ENCODE measurements at regions not wholly inside any gene's neighbourhood (a gene's known extent, or its start where the extent isn't known, plus 50 kb on each side); places are given as distances from the start of the nearest gene placed in this dataset.

DNA sequence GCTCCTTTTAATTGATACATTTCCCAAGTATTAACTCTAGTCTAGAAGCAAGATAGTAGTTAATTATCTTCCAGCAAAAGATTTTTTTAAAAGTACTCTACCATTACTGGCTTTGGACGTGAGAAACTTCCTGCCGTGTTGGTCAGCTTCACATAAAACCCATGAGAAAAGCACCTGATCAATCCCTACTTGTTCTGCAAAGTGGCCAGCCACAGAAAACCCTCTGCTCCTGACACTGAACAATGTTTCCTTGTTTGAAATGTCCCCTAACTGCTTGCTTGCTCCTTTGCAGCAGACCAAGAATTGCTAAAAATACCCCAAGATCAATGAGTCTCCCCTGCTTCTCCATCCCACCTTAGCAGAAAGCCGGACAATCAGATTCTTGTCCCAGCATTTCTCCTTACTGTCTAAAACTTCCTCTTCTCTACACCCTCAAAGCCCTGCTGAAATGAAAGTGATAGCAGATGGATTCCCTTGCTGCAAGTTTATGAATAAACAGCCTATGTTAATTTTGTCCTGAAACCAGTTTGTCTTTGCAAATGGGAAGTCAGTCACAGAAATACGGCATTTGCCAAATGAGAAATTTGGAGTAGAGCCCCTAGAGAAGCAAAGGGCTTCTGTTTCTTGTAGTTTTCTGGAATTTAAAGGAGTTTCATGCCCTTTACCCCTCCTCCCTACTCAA lies 207.1 kb upstream of the ARHGAP20 start:
- H3K27ac Mint-ChIP-seq (ENCODE audit: unreplicated experiment), result no peak overlapping the region
- intact Hi-C loops (cut with micrococcal nuclease; ENCODE audit: unreplicated experiment), result no loop called here
- TF ChIP-seq, protein P1, sequence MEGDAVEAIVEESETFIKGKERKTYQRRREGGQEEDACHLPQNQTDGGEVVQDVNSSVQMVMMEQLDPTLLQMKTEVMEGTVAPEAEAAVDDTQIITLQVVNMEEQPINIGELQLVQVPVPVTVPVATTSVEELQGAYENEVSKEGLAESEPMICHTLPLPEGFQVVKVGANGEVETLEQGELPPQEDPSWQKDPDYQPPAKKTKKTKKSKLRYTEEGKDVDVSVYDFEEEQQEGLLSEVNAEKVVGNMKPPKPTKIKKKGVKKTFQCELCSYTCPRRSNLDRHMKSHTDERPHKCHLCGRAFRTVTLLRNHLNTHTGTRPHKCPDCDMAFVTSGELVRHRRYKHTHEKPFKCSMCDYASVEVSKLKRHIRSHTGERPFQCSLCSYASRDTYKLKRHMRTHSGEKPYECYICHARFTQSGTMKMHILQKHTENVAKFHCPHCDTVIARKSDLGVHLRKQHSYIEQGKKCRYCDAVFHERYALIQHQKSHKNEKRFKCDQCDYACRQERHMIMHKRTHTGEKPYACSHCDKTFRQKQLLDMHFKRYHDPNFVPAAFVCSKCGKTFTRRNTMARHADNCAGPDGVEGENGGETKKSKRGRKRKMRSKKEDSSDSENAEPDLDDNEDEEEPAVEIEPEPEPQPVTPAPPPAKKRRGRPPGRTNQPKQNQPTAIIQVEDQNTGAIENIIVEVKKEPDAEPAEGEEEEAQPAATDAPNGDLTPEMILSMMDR (IDR thresholded peaks at IDR 0.05; ENCODE audit: unreplicated experiment), result no peak

DNA sequence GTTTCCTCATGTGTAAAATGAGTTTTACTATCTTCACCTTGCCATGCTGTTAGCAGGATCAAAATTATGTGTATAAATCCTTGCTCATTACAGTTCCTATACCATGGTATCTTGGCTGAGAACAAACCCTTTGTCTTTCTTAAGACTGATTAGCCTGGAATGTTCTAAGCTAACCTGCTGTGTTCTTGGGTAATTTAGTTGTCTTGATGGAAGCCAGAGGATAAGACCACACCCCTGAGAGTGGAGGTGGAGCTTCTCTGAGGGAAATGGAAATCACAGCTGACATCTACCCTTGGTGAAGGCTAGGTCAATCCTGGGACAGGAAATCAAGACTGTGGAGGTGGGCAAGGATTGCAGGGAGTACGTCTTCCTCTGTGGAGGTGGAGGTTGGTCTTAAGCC lies 206.1 kb upstream of the ARHGAP20 start:
- Mint-ChIP-seq H3K4me3 (ENCODE audit: low read depth, unreplicated experiment) (no peak overlapping the region), H3K27ac (ENCODE audit: unreplicated experiment) (no peak overlapping the region), H3K4me1 (ENCODE audit: low read depth, unreplicated experiment) (no peaks in the 10 kb centered on the region), H3K36me3 (ENCODE audit: insufficient read depth, unreplicated experiment) (no peaks in the 10 kb centered on the region), H3K27me3 (ENCODE audit: unreplicated experiment) (no peaks in the 10 kb centered on the region), H3K9me3 (ENCODE audit: low read depth, unreplicated experiment) (no peaks in the 10 kb centered on the region)
- no peak for DNase-seq
- no TSS peak for BruUV-seq (replicated peaks)
- TF ChIP-seq, protein P1 (IDR thresholded peaks at IDR 0.05; ENCODE audit: unreplicated experiment), result no peak
- intact Hi-C loops (cut with micrococcal nuclease; ENCODE audit: unreplicated experiment), result no loop called here
- CTCF ChIA-PET, result no interaction called here

More for the DNA sequence above, 207.1 kb upstream of the ARHGAP20 start:
- H3K4me3 Mint-ChIP-seq (ENCODE audit: low read depth, unreplicated experiment), result no peak overlapping the region
- no peaks in the 10 kb centered on the region for H3K36me3 Mint-ChIP-seq (ENCODE audit: insufficient read depth, unreplicated experiment)
- no TSS peak for BruUV-seq (replicated peaks)
- CTCF ChIA-PET, result no interaction called here
- H3K4me1 Mint-ChIP-seq (ENCODE audit: low read depth, unreplicated experiment), result no peaks in the 10 kb centered on the region
- DNase-seq, result no peak
- no peaks in the 10 kb centered on the region for H3K9me3 Mint-ChIP-seq (ENCODE audit: low read depth, unreplicated experiment)
- H3K27me3 Mint-ChIP-seq (ENCODE audit: unreplicated experiment), result no peaks in the 10 kb centered on the region

DNA sequence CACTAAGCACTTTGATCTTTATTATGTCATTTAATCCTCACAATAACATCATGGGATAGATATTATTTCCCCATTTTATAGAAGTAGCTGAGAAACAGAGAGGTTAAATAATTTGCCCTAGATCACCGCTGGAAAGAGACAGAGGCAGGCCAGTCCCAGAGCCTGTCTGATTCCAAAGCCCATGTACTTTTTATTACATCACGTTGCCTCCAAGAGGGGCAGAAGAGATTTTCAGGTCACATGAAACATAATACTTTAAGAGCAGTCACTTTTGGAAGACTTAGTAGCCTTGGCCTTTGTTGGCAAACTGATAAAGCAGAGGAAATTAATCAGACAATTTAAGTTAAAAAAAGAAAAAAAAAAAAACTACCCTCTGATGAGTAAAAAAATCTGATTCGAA lies 200.2 kb upstream of the ARHGAP20 start:
- BruUV-seq (replicated peaks), result no TSS peak
- no peaks in the 10 kb centered on the region for H3K27me3 Mint-ChIP-seq (ENCODE audit: unreplicated experiment)
- CTCF ChIA-PET, result no interaction called here
- TF ChIP-seq, protein P1 (IDR thresholded peaks at IDR 0.05; ENCODE audit: unreplicated experiment), result no peak
- no peaks in the 10 kb centered on the region for H3K36me3 Mint-ChIP-seq (ENCODE audit: insufficient read depth, unreplicated experiment)
- no peak overlapping the region for H3K4me3 Mint-ChIP-seq (ENCODE audit: low read depth, unreplicated experiment)
- intact Hi-C loops (cut with micrococcal nuclease; ENCODE audit: unreplicated experiment), result no loop called here
- DNase-seq, result no peak
- H3K27ac Mint-ChIP-seq (ENCODE audit: unreplicated experiment), result no peak overlapping the region
- no peaks in the 10 kb centered on the region for H3K9me3 Mint-ChIP-seq (ENCODE audit: low read depth, unreplicated experiment)
- peaks cover 20% of the 10 kb centered on the region for H3K4me1 Mint-ChIP-seq (ENCODE audit: low read depth, unreplicated experiment)

DNA sequence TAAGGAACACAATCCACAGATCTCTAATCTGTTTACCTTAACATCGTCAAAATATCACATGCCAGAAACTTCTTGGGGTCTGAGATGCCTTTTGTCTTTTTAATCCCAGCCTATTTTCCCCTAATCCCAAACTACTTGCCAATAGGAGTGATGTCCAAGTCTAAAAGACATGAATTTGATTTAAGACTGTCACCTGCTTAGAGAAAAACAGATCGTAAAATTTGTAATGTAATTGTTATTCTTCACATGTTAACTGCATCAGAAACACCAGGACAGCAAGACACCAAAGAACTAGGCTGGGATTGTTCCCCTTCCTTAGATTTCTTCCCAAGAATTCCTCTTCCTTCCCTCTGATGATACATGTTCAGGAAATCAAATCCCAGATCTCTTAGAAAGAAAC lies 198.1 kb upstream of the ARHGAP20 start:
- no peak for DNase-seq
- Mint-ChIP-seq H3K9me3 (ENCODE audit: low read depth, unreplicated experiment) (no peaks in the 10 kb centered on the region), H3K27ac (ENCODE audit: unreplicated experiment) (no peak overlapping the region), H3K36me3 (ENCODE audit: insufficient read depth, unreplicated experiment) (no peaks in the 10 kb centered on the region), H3K4me1 (ENCODE audit: low read depth, unreplicated experiment) (peaks cover 24% of the 10 kb centered on the region), H3K27me3 (ENCODE audit: unreplicated experiment) (no peaks in the 10 kb centered on the region), H3K4me3 (ENCODE audit: low read depth, unreplicated experiment) (no peak overlapping the region)
- intact Hi-C loops (cut with micrococcal nuclease; ENCODE audit: unreplicated experiment), result no loop called here
- BruUV-seq (replicated peaks), result no TSS peak
- CTCF ChIA-PET, result no interaction called here
- TF ChIP-seq, protein P1 (IDR thresholded peaks at IDR 0.05; ENCODE audit: unreplicated experiment), result no peak

Measured in Calu3 (cell line).